HUDEP-2 (cell line): ENCODE measurements at regions not wholly inside any gene's neighbourhood (a gene's known extent, or its start where the extent isn't known, plus 50 kb on each side); places are given as distances from the start of the nearest gene placed in this dataset.
A peak's percentile ranks its signal among the peaks of the same experiment; 100 is the strongest.

ENCODE experiments used
- DNase-seq, 76 experiments: peaks; one replicate each; lab custom pipeline; 2025; ENCODE audit not compliant: unreplicated experiment in 76 of 76; lab: John Stamatoyannopoulos, UW

DNA sequence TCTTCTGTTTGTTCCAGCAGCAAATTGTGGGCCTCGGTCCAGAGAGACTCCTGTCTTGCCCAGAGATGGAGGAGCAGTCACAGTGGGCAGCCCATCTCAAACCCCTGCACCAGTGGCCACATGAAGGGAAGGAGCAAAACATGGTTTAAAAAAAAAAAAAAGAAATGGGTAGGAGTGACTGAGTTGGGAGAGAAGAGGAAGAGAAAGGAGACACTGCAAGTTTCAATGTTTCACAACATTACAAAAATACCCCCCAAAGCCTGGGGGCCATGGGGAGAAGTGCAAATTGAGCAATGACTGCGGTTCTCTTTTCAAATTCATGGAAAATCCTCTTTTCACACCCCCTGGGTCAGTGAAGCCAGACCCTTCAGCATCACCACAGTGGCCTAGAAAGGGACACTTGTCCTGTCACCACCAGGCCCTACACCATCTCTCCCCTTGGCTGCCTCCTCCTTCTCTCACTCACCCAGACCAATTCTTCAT, 117.1 kb downstream of the ZFP36L2 start:
- no peak for DNase-seq

GRCh38 chr2:43107679-43108078, 118.7 kb downstream of the ZFP36L2 start:
- no peak for DNase-seq

GRCh38 chr2:43106559-43107527, 119.6 kb downstream of the ZFP36L2 start:
- no peak for DNase-seq

DNA sequence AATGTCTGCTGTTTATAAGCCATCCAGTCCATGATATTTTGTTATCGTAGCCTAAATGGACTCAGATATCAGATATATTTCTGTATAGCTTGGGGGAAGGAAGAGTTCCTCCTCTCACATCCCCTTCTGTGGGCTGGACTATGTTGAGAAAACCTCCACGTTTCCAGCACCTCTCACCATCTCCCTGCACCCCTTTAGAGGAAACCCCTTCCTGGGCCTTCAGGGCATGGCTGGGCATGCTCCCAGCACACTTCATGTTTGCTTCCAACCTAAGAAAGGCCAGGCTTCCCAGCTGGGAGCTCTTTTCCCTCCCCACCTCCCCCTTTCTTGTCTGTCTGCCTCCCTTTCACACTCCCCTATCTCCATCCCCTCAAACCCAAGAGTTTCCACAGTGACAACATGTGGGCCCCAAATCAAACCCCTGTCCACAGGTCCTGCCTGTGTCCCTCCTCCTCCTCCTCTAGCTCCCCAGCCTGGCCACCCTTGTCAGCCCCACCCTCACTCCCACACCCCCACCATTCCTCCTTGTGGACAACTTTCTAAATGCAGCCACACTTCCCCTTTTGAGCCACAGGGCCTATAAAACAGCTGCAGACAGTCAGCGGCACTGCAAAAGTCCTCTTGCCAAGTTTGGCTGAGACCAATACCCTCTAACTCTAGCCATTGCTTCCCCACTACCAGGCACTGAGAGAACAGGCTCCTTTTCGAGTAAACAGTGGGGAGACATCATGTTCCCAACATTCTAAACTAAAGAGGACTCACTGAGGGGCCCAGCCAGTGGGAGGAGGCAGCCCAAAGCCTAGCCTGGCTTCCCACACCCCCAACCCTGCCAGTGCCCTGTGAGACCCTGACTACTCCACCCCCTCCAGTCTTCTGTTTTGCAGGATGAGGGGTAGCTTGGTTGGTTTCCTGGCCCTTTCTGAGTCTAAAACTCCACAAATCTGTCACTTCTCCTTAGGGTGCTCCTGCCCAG, 120.5 kb downstream of the ZFP36L2 start:
- peak in 51 of 76 experiments; percentile 5 to 70 (median 47) for DNase-seq

- DNase-seq = no peak
These were observed 121.6 kb downstream of the ZFP36L2 start for GRCh38 chr2:43104763-43105162.

- DNase-seq = no peak
These were observed 122.3 kb downstream of the ZFP36L2 start for GRCh38 chr2:43104106-43104505.

GRCh38 chr2:43103093-43103404, 123.4 kb downstream of the ZFP36L2 start:
- no peak for DNase-seq

DNA sequence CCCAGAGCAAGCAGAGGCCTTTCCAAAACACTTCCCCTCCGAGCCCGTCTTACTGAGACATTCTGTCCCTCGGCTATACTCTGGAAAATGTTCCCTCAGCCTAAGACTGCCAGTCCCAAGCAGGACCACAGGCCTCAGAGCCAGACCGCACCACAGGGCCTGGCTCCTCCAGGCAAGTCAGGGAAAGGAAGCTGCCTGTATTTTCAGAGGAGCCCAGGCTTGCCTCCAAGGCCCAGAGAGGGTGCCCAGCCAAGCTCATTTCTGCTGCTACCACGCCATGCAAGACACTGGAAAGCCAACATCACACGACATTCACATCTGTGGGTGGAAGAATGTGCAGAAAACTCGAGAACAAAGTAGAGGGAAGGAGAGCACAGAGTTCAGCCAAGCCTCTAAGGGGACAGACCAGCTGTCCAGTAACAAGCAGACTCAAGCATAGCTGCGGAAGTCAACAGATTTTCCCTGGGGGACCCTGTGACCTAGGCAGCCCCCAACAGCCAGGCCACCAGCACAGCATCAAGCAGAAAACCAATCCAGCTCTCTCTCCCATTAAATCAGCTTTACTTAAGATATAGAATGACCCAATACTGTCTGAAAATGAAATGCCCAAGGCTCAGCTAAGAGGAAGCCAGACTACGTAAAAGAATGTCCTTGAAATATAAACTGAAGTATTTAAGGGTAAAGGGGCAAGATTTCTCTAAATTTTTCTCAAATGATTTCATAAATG, 123.9 kb downstream of the ZFP36L2 start:
- no peak for DNase-seq

DNA sequence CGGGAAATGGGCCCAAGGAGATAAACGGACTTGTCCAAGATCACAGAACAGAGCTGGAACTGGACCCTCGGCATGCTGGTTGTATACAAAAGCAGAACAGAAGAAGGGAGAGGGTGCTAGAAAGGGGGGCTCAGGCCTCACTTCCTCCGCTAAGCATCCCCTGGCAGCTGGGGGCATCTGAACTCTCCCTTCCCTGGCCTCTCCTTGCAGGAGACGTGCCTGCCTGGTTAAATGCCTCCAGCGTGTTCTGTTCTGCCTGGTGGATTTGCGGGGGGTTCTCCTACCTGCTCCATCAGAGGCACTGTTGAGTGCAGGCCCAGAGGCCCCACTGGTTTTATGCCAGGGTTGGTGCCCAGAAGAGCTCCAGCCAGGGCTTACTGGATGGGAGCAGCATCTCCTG, 124.7 kb downstream of the ZFP36L2 start:
- no peak for DNase-seq

DNA sequence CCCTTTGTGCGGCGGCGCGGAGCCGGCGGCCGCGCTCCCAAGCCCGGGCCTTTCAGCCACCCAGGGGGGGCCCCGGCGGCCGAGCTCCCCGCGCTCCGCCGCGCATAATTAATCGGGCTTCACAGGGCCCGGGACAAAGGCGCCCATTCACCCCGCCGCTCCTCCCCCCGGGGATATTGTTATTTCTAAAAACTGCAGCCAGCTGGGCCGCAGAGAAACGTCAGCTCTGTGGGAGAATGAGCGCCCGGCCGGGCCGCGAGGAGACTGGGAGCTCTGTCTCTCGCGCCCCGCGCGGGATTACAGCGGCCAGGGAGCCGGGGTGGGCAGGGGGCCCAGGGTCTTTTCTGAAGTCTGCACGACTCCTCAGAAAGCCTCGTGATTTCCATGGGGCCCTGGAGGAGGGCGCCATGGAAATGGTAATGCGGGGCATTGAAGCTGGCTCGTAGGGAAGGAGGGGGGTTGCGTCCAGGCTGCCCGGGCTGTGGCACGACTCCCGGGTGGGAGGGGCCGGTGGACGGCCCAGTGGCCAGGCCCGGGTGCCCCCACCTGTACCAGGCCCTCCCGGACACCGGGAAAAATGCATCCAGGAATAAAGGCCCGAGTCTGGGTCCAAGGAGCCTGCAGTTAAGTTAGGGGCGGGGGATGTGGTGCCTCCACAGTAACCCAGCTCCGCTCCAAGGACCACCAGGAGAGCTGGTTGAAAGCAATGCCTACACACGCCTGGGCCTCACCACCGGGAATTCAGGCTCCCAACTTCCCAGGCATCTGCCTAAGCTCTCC, 125.3 kb downstream of the ZFP36L2 start:
- no peak for DNase-seq

DNA sequence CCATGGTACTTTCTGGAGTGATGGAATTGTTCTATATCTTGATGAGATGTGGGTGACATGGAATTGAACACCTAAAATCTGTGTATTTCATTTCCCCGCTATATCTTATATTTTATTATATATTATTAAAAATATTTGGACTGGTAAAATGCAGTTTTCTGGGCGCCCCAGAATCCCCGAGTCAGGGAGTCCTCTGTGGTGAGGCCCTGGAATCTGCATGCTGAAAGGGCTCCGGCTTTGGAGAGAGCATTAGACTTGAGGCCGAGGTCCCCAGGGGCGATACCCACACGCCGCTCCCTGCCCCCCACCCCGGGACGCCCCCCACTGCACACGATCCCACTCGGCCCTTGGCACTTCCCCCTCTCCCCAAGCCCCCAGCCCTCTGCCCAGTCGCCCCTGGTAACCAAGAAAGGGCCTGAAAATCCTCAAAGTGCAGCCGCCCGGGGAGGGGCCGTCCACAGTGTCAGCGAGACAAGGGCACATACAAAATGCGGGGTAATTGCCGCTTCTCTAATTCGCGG, 126.0 kb downstream of the ZFP36L2 start:
- no peak for DNase-seq

DNA sequence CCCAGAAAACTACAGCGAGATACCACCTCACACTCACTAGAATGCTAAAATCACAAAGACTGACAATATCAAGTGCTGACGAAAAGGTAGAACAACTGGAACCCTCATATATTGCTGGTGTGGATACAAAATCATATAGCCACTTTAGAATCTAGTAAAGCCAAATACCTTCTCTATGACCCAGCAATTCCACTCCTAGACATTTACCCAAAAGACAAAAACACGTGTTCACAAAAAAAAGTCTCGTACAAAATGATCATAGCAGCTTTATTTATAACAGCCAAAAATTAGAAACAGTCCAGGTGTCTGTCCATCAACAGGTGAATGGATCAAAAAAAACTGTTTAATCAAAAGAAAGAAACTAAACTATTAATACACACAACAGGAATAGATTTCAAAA, 126.6 kb downstream of the ZFP36L2 start:
- no peak for DNase-seq

GRCh38 chr2:43098539-43098938, 127.9 kb downstream of the ZFP36L2 start:
- no peak for DNase-seq

GRCh38 chr2:43097644-43098408, 128.6 kb downstream of the ZFP36L2 start:
- DNase-seq = no peak

- DNase-seq = no peak
These were observed 130.7 kb downstream of the ZFP36L2 start for GRCh38 chr2:43095533-43096295.

- DNase-seq = no peak
These were observed 133.8 kb downstream of the ZFP36L2 start for GRCh38 chr2:43092520-43093179.

DNA sequence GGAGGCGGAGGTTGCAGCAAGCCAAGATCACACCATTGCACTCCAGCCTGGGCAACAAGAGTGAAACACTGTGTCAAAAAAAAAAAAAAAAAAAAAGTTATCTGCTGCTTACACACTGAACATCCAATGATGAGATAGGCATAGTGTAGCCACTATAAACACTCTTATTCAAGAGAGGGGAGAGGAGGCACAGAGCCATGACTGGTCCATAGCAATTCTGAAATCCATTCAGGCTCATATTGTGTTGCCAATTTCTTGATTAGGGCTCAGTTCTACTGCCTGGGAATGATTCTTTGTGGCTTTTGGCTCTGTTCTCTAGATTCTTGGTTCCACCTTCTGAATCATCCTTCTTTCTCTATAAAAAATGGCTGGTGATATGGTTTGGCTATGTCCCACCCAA, 136.1 kb downstream of the ZFP36L2 start:
- DNase-seq = no peak
